CD4-positive, alpha-beta T cell (primary cell): ENCODE measurements at regions not wholly inside any gene's neighbourhood (a gene's known extent, or its start where the extent isn't known, plus 50 kb on each side); places are given as distances from the start of the nearest gene placed in this dataset.

Source experiments
- ATAC-seq: fragments of 200-7000 bp; cut with Tn5 transposase; one replicate; pipeline ENCODE4 v1.10.0; 2022; ENCODE audit warnings: mild to moderate bottlenecking; ENCODE audit not compliant: poor library complexity
- CTCF ChIA-PET: fragments of 350-600 bp; sonication (Branson Sonifier 250); formaldehyde crosslinking; loops from one replicate; lab custom pipeline; 2021; ENCODE audit warnings: antibody characterized with exemption, inconsistent platforms; lab: Charles Lee
- POLR2A ChIA-PET: fragments of 350-600 bp; sonication (Branson Sonifier 250); formaldehyde crosslinking; loops from one replicate; lab custom pipeline; 2021; ENCODE audit warnings: antibody characterized with exemption, inconsistent platforms; lab: Charles Lee
- DNase-seq, 14 experiments: peaks; one replicate each; pipeline ENCODE4 v3.0.0-alpha.2; 2013 to 2020; ENCODE audit warnings: mixed read lengths in 2 of 14
- H3K27ac ChIP-seq, 2 donors: one replicate each; pipeline versions ENCODE4 v1.5.1 to v1.7.0; 2013; ENCODE audit warnings: low read length in 2 of 2, low read depth in 1 of 2, mild to moderate bottlenecking in 1 of 2
- H3K27me3 ChIP-seq, 2 experiments: 1 replicate in 1 of 2; 2 replicates in 1 of 2; pipeline versions ENCODE4 v1.6.1 to v1.7.0; 2013; ENCODE audit warnings: low read length in 2 of 2, control low read depth in 1 of 2, mild to moderate bottlenecking in 1 of 2, moderate library complexity in 1 of 2; ENCODE audit not compliant: insufficient read depth in 2 of 2, control insufficient read depth in 1 of 2
- H3K36me3 ChIP-seq: one replicate; pipeline ENCODE4 v1.6.1; 2013; ENCODE audit warnings: low read length, control low read depth; ENCODE audit not compliant: insufficient read depth
- H3K4me1 ChIP-seq: one replicate; pipeline ENCODE4 v1.6.1; 2013; ENCODE audit warnings: low read length, control low read depth; ENCODE audit not compliant: insufficient read depth
- H3K4me3 ChIP-seq: one replicate; pipeline ENCODE4 v1.5.1; 2013; ENCODE audit warnings: mild to moderate bottlenecking, low read length, moderate library complexity
- H3K9me3 ChIP-seq, 2 experiments: 1 replicate in 1 of 2; 2 replicates in 1 of 2; pipeline versions ENCODE4 v1.6.1 to v1.7.0; 2013; ENCODE audit warnings: low read length in 2 of 2, mild to moderate bottlenecking in 2 of 2, control low read depth in 1 of 2, moderate library complexity in 1 of 2; ENCODE audit not compliant: control insufficient read depth in 1 of 2, insufficient read depth in 1 of 2
- H3K27ac Mint-ChIP-seq: one replicate; pipeline ENCODE4 v1.8.0; 2020; ENCODE audit warnings: mixed read lengths
- H3K27me3 Mint-ChIP-seq: one replicate; pipeline ENCODE4 v1.8.0; 2021; ENCODE audit warnings: mixed read lengths
- H3K36me3 Mint-ChIP-seq: one replicate; pipeline ENCODE4 v1.8.0; 2021; ENCODE audit warnings: low read depth, mixed read lengths
- H3K4me1 Mint-ChIP-seq: one replicate; pipeline ENCODE4 v1.8.0; 2021; ENCODE audit warnings: low read depth, mixed read lengths
- H3K4me3 Mint-ChIP-seq: one replicate; pipeline ENCODE4 v1.8.0; 2020; ENCODE audit warnings: mild to moderate bottlenecking, mixed read lengths
- H3K9me3 Mint-ChIP-seq: one replicate; pipeline ENCODE4 v1.8.0; 2020; ENCODE audit warnings: mixed read lengths
- CTCF ChIP-seq: fragments of 200-600 bp; IDR thresholded peaks from one replicate; pipeline ENCODE4 v1.8.0; 2022; ENCODE audit warnings: antibody characterized with exemption, mild to moderate bottlenecking
- intact Hi-C, 2 experiments: fragments of 100-400 bp; cut with DNase I in 1 of 2; cut with micrococcal nuclease in 1 of 2; formaldehyde crosslinking; loops; one replicate each; pipeline versions ENCODE4 v1.15.1 to v1.9.0; 2023 to 2025; cut with DNase I, micrococcal nuclease

GRCh38 chr3:34881026-34881425, 758.3 kb upstream of the ARPP21 start:
- Mint-ChIP-seq H3K4me3 (no peak overlapping the region), H3K4me1 (no peaks in the 10 kb centered on the region), H3K27ac (no peak overlapping the region), H3K36me3 (no peaks in the 10 kb centered on the region), H3K27me3 (no peaks in the 10 kb centered on the region), H3K9me3 (no peaks in the 10 kb centered on the region)
- no peaks in the 10 kb centered on the region for H3K27me3 ChIP-seq
- H3K4me3 ChIP-seq: no peak overlapping the region
- intact Hi-C loops: no loop called here
- DNase-seq: no peak
- POLR2A ChIA-PET: interaction anchor here (0.9 kb wide), 1 partner anchor 36 kb away, joined by 3 read pairs; no protein-coding TSS in a partner anchor
- no peak for ATAC-seq
- H3K9me3 ChIP-seq: peaks cover 0 to 3% of the 10 kb centered on the region in 2 experiments
- no peak for TF ChIP-seq CTCF
- H3K4me1 ChIP-seq: no peaks in the 10 kb centered on the region
- no peak overlapping the region for H3K27ac ChIP-seq
- CTCF ChIA-PET: no interaction called here
- no peaks in the 10 kb centered on the region for H3K36me3 ChIP-seq

DNA sequence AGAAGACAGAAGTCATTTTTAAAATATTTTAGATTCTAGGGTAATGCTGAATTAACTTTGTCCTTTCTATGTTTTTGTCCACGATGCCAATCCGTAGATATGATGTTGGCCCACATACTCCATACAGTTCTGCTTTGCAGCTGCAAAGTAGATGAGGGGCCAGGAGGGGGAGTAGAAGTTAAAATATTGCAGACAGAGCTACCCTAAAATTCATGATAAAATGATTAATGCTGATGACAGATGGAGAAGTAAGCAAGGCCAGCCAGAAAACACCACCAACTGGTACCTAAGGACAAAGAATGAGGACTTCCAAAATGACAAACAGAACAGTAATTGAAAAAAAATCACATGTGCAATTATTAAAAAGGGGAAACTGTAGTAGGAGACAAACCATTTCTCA, 756.6 kb upstream of the ARPP21 start:
- H3K36me3 ChIP-seq: no peaks in the 10 kb centered on the region
- H3K9me3 Mint-ChIP-seq: no peaks in the 10 kb centered on the region
- intact Hi-C loops: no loop called here
- H3K36me3 Mint-ChIP-seq: no peaks in the 10 kb centered on the region
- H3K4me1 ChIP-seq: no peaks in the 10 kb centered on the region
- H3K4me3 ChIP-seq: no peak overlapping the region
- ChIA-PET CTCF (no interaction called here), POLR2A (no interaction called here)
- no peaks in the 10 kb centered on the region for H3K4me1 Mint-ChIP-seq
- H3K27ac Mint-ChIP-seq: no peak overlapping the region
- H3K27ac ChIP-seq: no peak overlapping the region
- DNase-seq (no peak), ATAC-seq (no peak)
- H3K4me3 Mint-ChIP-seq: no peak overlapping the region
- H3K27me3 ChIP-seq: no peaks in the 10 kb centered on the region
- no peaks in the 10 kb centered on the region for H3K27me3 Mint-ChIP-seq
- peaks cover 0 to 4% of the 10 kb centered on the region in 2 experiments for H3K9me3 ChIP-seq
- no peak for TF ChIP-seq CTCF

DNA sequence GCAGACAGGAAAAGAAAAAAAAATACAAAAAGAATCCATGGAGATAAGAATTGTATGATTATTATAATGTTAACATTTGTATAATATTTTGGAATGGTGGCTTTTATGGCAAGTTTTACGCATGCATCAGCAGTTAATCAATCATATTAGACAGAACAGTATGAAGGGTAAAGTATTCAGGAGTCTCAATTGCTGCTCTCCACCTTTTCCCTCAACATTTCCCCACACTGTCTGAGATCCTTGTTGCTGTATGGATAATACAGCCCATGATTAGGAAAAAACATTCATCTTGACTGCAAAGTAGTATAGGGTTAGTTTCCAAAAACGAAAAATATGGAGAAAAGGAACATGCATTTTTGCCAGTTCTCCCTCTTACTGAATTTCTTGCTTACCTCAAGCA, 755.3 kb upstream of the ARPP21 start:
- intact Hi-C loops: no loop called here
- no peak for TF ChIP-seq CTCF
- H3K36me3 ChIP-seq: no peaks in the 10 kb centered on the region
- H3K27me3 ChIP-seq: no peaks in the 10 kb centered on the region
- ChIA-PET POLR2A (no interaction called here), CTCF (no interaction called here)
- Mint-ChIP-seq H3K27me3 (no peaks in the 10 kb centered on the region), H3K9me3 (no peaks in the 10 kb centered on the region), H3K4me3 (no peak overlapping the region), H3K27ac (no peak overlapping the region), H3K36me3 (no peaks in the 10 kb centered on the region), H3K4me1 (no peaks in the 10 kb centered on the region)
- H3K4me3 ChIP-seq: no peak overlapping the region
- DNase-seq (no peak), ATAC-seq (no peak)
- peaks cover 0 to 4% of the 10 kb centered on the region in 2 experiments for H3K9me3 ChIP-seq
- no peak overlapping the region for H3K27ac ChIP-seq
- no peaks in the 10 kb centered on the region for H3K4me1 ChIP-seq
